ENCODE measurements at regions not wholly inside any gene's neighbourhood (a gene's known extent, or its start where the extent isn't known, plus 50 kb on each side); places are given as distances from the start of the nearest gene placed in this dataset.

GRCh38 chr1:244220410-244220809 is 169.3 kb downstream of the ZBTB18 start:
- no peak for DNase-seq (ENCODE audit: low read depth)

GRCh38 chr1:244221991-244222390 is 170.9 kb downstream of the ZBTB18 start:
- DNase-seq (ENCODE audit: low read depth), result no peak

- no peak for DNase-seq (ENCODE audit: low read depth)
Measured at GRCh38 chr1:244224487-244225430, 173.7 kb downstream of the ZBTB18 start.

- DNase-seq (ENCODE audit: low read depth), result no peak
Measured at GRCh38 chr1:244226435-244226834, 175.4 kb downstream of the ZBTB18 start.

- DNase-seq (ENCODE audit: low read depth), result no peak
Measured at GRCh38 chr1:244230470-244230869, 179.4 kb downstream of the ZBTB18 start.

- no peak for DNase-seq (ENCODE audit: low read depth)
Measured at GRCh38 chr1:244231193-244231571, 180.1 kb downstream of the ZBTB18 start.

GRCh38 chr1:244231572-244232315 is 180.7 kb downstream of the ZBTB18 start:
- no peak for DNase-seq (ENCODE audit: low read depth)

GRCh38 chr1:244234009-244234643 is 183.0 kb downstream of the ZBTB18 start:
- DNase-seq (ENCODE audit: low read depth), result no peak

GRCh38 chr1:244235157-244235556 is 184.1 kb downstream of the ZBTB18 start:
- no peak for DNase-seq (ENCODE audit: low read depth)

- no peak for DNase-seq (ENCODE audit: low read depth)
Measured at GRCh38 chr1:244236101-244236500, 185.0 kb downstream of the ZBTB18 start.

- no peak for DNase-seq (ENCODE audit: low read depth)
Measured at GRCh38 chr1:244236721-244237120, 185.6 kb downstream of the ZBTB18 start.

- no peak for DNase-seq (ENCODE audit: low read depth)
Measured at GRCh38 chr1:244237445-244237844, 186.4 kb downstream of the ZBTB18 start.

- DNase-seq (ENCODE audit: low read depth), result no peak
Measured at GRCh38 chr1:244239261-244239770, 188.2 kb downstream of the ZBTB18 start.

GRCh38 chr1:244241438-244241837 is 190.4 kb downstream of the ZBTB18 start:
- DNase-seq (ENCODE audit: low read depth), result no peak

- no peak for DNase-seq (ENCODE audit: low read depth)
Measured at GRCh38 chr1:244242446-244242845, 191.4 kb downstream of the ZBTB18 start.

GRCh38 chr1:244246334-244246733 is 195.3 kb downstream of the ZBTB18 start:
- DNase-seq (ENCODE audit: low read depth), result no peak

GRCh38 chr1:244248426-244248825 is 197.3 kb downstream of the ZBTB18 start:
- DNase-seq (ENCODE audit: low read depth), result no peak

- no peak for DNase-seq (ENCODE audit: low read depth)
Measured at GRCh38 chr1:244252211-244252610, 199.5 kb downstream of the ADSS2 start.

- DNase-seq (ENCODE audit: low read depth), result no peak
Measured at GRCh38 chr1:244254467-244254866, 197.2 kb downstream of the ADSS2 start.

- no peak for DNase-seq (ENCODE audit: low read depth)
Measured at GRCh38 chr1:244255426-244255965, 196.2 kb downstream of the ADSS2 start.

GRCh38 chr1:244256086-244256676 is 195.5 kb downstream of the ADSS2 start:
- DNase-seq (ENCODE audit: low read depth), result no peak

- DNase-seq (ENCODE audit: low read depth), result no peak
Measured at GRCh38 chr1:244264163-244264562, 187.5 kb downstream of the ADSS2 start.

Measured in stimulated activated CD8-positive, alpha-beta memory T cell treated with anti-CD3 and anti-CD28 coated beads, Interleukin-7, amount 100 ng/mL, for 24 hours (primary cell).